C4-2B (cell line): ENCODE measurements at regions not wholly inside any gene's neighbourhood (a gene's known extent, or its start where the extent isn't known, plus 50 kb on each side); places are given as distances from the start of the nearest gene placed in this dataset.

Experiments used
- ZFX ChIP-seq: fragments of 450-650 bp; IDR thresholded peaks from 2 replicates; pipeline ENCODE4 v1.6.1; 2017
- TF ChIP-seq, protein P1 (sequence below): fragments of 450-650 bp; conservative IDR thresholded peaks from 2 replicates; pipeline ENCODE4 v1.5.1; 2017; ENCODE audit warnings: mild to moderate bottlenecking

DNA sequence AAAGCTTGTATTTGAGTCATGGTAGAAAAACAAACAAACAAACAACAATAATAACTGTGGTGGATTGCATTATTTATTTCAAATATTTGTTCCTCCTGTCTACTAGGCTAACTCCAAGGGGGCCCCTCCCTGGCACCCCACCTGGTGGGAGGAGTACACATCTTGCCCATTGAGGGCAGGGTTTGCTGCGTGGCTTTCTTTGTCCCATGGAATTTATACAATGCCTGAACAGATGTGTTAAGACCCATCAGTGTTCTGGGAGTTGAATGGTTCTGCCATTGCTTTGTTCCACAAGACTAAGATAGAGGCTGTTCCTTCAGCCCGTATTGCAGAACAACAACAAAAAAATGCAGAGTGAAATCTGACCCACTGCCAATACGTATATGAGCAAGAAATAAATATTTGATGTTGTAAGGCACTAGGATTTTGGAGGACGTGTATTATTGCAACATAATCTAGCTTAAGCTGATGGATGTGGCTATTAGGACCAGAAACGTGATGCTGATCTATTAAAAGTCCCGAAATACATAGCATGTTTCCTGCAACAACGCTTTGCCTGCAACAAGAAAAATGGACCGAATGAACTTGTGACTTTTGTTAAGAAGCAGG lies 119.1 kb upstream of the JCAD start:
- TF ChIP-seq, protein P1, sequence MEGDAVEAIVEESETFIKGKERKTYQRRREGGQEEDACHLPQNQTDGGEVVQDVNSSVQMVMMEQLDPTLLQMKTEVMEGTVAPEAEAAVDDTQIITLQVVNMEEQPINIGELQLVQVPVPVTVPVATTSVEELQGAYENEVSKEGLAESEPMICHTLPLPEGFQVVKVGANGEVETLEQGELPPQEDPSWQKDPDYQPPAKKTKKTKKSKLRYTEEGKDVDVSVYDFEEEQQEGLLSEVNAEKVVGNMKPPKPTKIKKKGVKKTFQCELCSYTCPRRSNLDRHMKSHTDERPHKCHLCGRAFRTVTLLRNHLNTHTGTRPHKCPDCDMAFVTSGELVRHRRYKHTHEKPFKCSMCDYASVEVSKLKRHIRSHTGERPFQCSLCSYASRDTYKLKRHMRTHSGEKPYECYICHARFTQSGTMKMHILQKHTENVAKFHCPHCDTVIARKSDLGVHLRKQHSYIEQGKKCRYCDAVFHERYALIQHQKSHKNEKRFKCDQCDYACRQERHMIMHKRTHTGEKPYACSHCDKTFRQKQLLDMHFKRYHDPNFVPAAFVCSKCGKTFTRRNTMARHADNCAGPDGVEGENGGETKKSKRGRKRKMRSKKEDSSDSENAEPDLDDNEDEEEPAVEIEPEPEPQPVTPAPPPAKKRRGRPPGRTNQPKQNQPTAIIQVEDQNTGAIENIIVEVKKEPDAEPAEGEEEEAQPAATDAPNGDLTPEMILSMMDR, result no peak
- TF ChIP-seq ZFX, result no peak
